Astrocyte (in vitro differentiated cells and primary cell): ENCODE measurements at regions not wholly inside any gene's neighbourhood (a gene's known extent, or its start where the extent isn't known, plus 50 kb on each side); places are given as distances from the start of the nearest gene placed in this dataset.

ENCODE experiments used
- DNase-seq: peaks from one replicate; pipeline ENCODE4 v3.0.0-alpha.2; 2010; ENCODE audit warnings: low read depth
- FAIRE-seq: peaks from 2 replicates; lab custom pipeline; 2011; peaks lifted over from hg19 to GRCh38; lab: Jason Lieb, UNC
- H2AFZ ChIP-seq: 2 replicates; pipeline ENCODE4 v1.6.0; 2012; ENCODE audit warnings: low read depth, low read length, inconsistent platforms
- H3K27ac ChIP-seq: 2 replicates; pipeline ENCODE4 v1.5.1; 2011; ENCODE audit warnings: low read depth, low read length, inconsistent platforms
- H3K27me3 ChIP-seq: 2 replicates; pipeline ENCODE4 v1.6.0; 2011; ENCODE audit warnings: low read length, inconsistent platforms; ENCODE audit not compliant: insufficient read depth
- H3K36me3 ChIP-seq: 2 replicates; pipeline ENCODE4 v1.5.1; 2011; ENCODE audit warnings: low read length, inconsistent platforms; ENCODE audit not compliant: insufficient read depth
- H3K4me1 ChIP-seq: 2 replicates; pipeline ENCODE4 v1.5.1; 2011; ENCODE audit warnings: low read length, inconsistent platforms; ENCODE audit not compliant: insufficient read depth
- H3K4me2 ChIP-seq: 2 replicates; pipeline ENCODE4 v1.6.0; 2012; ENCODE audit warnings: low read length, inconsistent platforms
- H3K4me3 ChIP-seq: 2 replicates; pipeline ENCODE4 v1.5.1; 2011; ENCODE audit warnings: low read depth, mild to moderate bottlenecking, low read length, inconsistent platforms; ENCODE audit not compliant: insufficient read depth
- H3K79me2 ChIP-seq: 2 replicates; pipeline ENCODE4 v1.6.0; 2012; ENCODE audit warnings: mild to moderate bottlenecking, low read length, inconsistent platforms; ENCODE audit not compliant: insufficient read depth
- H3K9ac ChIP-seq: 2 replicates; pipeline ENCODE4 v1.6.0; 2012; ENCODE audit warnings: mild to moderate bottlenecking, low read length, inconsistent platforms
- H3K9me3 ChIP-seq: 2 replicates; pipeline ENCODE4 v1.5.1; 2012; ENCODE audit warnings: low read depth, mild to moderate bottlenecking, low read length, inconsistent platforms; ENCODE audit not compliant: insufficient read depth
- H4K20me1 ChIP-seq: 2 replicates; pipeline ENCODE4 v1.6.0; 2012; ENCODE audit warnings: low read length, inconsistent platforms; ENCODE audit not compliant: insufficient read depth
- H3K27ac Mint-ChIP-seq: one replicate; pipeline ENCODE4 v1.8.0; 2021; ENCODE audit warnings: mild to moderate bottlenecking, mixed read lengths; ENCODE audit not compliant: unreplicated experiment
- H3K27me3 Mint-ChIP-seq: one replicate; pipeline ENCODE4 v1.8.0; 2021; ENCODE audit warnings: low read depth, mixed read lengths; ENCODE audit not compliant: unreplicated experiment
- H3K36me3 Mint-ChIP-seq: one replicate; pipeline ENCODE4 v1.8.0; 2021; ENCODE audit warnings: low read depth, mixed read lengths; ENCODE audit not compliant: unreplicated experiment
- H3K4me1 Mint-ChIP-seq: one replicate; pipeline ENCODE4 v1.8.0; 2021; ENCODE audit warnings: low read depth, mixed read lengths; ENCODE audit not compliant: unreplicated experiment
- H3K4me3 Mint-ChIP-seq: one replicate; pipeline ENCODE4 v1.8.0; 2021; ENCODE audit warnings: mild to moderate bottlenecking, moderate library complexity, mixed read lengths; ENCODE audit not compliant: unreplicated experiment
- H3K9me3 Mint-ChIP-seq: one replicate; pipeline ENCODE4 v1.8.0; 2021; ENCODE audit warnings: mild to moderate bottlenecking, mixed read lengths; ENCODE audit not compliant: unreplicated experiment
- CTCF ChIP-seq: IDR thresholded peaks from 2 replicates; pipeline ENCODE4 v1.5.1; 2011; ENCODE audit warnings: low read depth, mild to moderate bottlenecking, inconsistent platforms, low read length, moderate library complexity; ENCODE audit not compliant: insufficient read depth
- EZH2 ChIP-seq: IDR thresholded peaks from 2 replicates; pipeline ENCODE4 v1.6.1; 2012; ENCODE audit warnings: mild to moderate bottlenecking, low read length, inconsistent platforms; ENCODE audit not compliant: insufficient read depth

GRCh38 chr10:118491055-118491454 lies 104.4 kb downstream of the PRLHR start:
- Mint-ChIP-seq H3K36me3 (peaks cover 2% of the 10 kb centered on the region), H3K4me1 (peaks cover 2% of the 10 kb centered on the region), H3K4me3 (no peak overlapping the region), H3K27me3 (no peaks in the 10 kb centered on the region), H3K27ac (no peak overlapping the region), H3K9me3 (peaks cover 6% of the 10 kb centered on the region)
- H3K36me3 ChIP-seq, result no peaks in the 10 kb centered on the region
- H3K27me3 ChIP-seq, result no peaks in the 10 kb centered on the region
- no peak for FAIRE-seq
- TF ChIP-seq EZH2, result no peak
- no peak for TF ChIP-seq CTCF
- H3K27ac ChIP-seq, result no peak overlapping the region
- no peak overlapping the region for H3K4me3 ChIP-seq
- DNase-seq, result no peak
- no peak overlapping the region for H3K4me2 ChIP-seq
- H2AFZ ChIP-seq, result no peak overlapping the region
- H3K9me3 ChIP-seq, result no peaks in the 10 kb centered on the region
- H3K79me2 ChIP-seq, result no peaks in the 10 kb centered on the region
- H4K20me1 ChIP-seq, result no peaks in the 10 kb centered on the region
- H3K9ac ChIP-seq, result no peak overlapping the region
- no peaks in the 10 kb centered on the region for H3K4me1 ChIP-seq

GRCh38 chr10:118488710-118489497 lies 106.5 kb downstream of the PRLHR start:
- peaks cover 6% of the 10 kb centered on the region for H3K9me3 Mint-ChIP-seq
- H4K20me1 ChIP-seq, result no peaks in the 10 kb centered on the region
- H3K4me2 ChIP-seq, result no peak overlapping the region
- H3K36me3 ChIP-seq, result no peaks in the 10 kb centered on the region
- no peak overlapping the region for H3K27ac Mint-ChIP-seq
- no peak for DNase-seq
- H3K9me3 ChIP-seq, result no peaks in the 10 kb centered on the region
- H3K4me1 Mint-ChIP-seq, result no peaks in the 10 kb centered on the region
- H3K27me3 Mint-ChIP-seq, result no peaks in the 10 kb centered on the region
- no peak overlapping the region for H3K9ac ChIP-seq
- H3K27me3 ChIP-seq, result no peaks in the 10 kb centered on the region
- H3K36me3 Mint-ChIP-seq, result peaks cover 2% of the 10 kb centered on the region
- H3K79me2 ChIP-seq, result no peaks in the 10 kb centered on the region
- TF ChIP-seq EZH2 (no peak), CTCF (no peak)
- H3K4me1 ChIP-seq, result no peaks in the 10 kb centered on the region
- no peak overlapping the region for H3K27ac ChIP-seq
- H3K4me3 Mint-ChIP-seq, result no peak overlapping the region
- H2AFZ ChIP-seq, result no peak overlapping the region
- FAIRE-seq, result no peak
- H3K4me3 ChIP-seq, result no peak overlapping the region

- Histone ChIP-seq H4K20me1 (no peaks in the 10 kb centered on the region), H3K4me3 (no peak overlapping the region), H3K27ac (no peak overlapping the region), H3K79me2 (no peaks in the 10 kb centered on the region), H3K4me1 (no peaks in the 10 kb centered on the region), H3K4me2 (no peak overlapping the region), H2AFZ (no peak overlapping the region), H3K9me3 (no peaks in the 10 kb centered on the region), H3K9ac (no peak overlapping the region), H3K36me3 (no peaks in the 10 kb centered on the region), H3K27me3 (no peaks in the 10 kb centered on the region)
- Mint-ChIP-seq H3K27ac (no peak overlapping the region), H3K4me3 (no peak overlapping the region), H3K4me1 (no peaks in the 10 kb centered on the region), H3K9me3 (peaks cover 4% of the 10 kb centered on the region), H3K27me3 (no peaks in the 10 kb centered on the region), H3K36me3 (no peaks in the 10 kb centered on the region)
- DNase-seq, result no peak
- no peak for FAIRE-seq
- no peak for TF ChIP-seq CTCF
- no peak for TF ChIP-seq EZH2
Measured at GRCh38 chr10:118485641-118486040, 109.8 kb downstream of the PRLHR start.
